RWPE2 (cell line): ENCODE measurements at regions not wholly inside any gene's neighbourhood (a gene's known extent, or its start where the extent isn't known, plus 50 kb on each side); places are given as distances from the start of the nearest gene placed in this dataset.

ENCODE experiments used
- ATAC-seq: fragments of 200-7000 bp; cut with Tn5 transposase; 3 replicates; pipeline ENCODE4 v1.9.1; 2021; ENCODE audit warnings: low read depth
- DNase-seq: peaks from one replicate; pipeline ENCODE4 v3.0.0-alpha.2; 2020; ENCODE audit warnings: low spot score
- H3K27ac ChIP-seq: fragments of 450-650 bp; 2 replicates; pipeline ENCODE4 v1.5.1; 2017; ENCODE audit warnings: mild to moderate bottlenecking; ENCODE audit not compliant: poor library complexity, severe bottlenecking
- H3K27me3 ChIP-seq: fragments of 250-450 bp; sonication (Bioruptor Pico); 2 replicates; pipeline ENCODE4 v1.5.1; 2021; ENCODE audit warnings: mild to moderate bottlenecking, moderate library complexity; ENCODE audit not compliant: insufficient read depth, poor library complexity, severe bottlenecking
- H3K36me3 ChIP-seq: fragments of 250-450 bp; sonication (Bioruptor Pico); 2 replicates; pipeline ENCODE4 v1.5.1; 2020; ENCODE audit warnings: low read depth, mild to moderate bottlenecking, moderate library complexity
- H3K4me1 ChIP-seq: fragments of 250-450 bp; sonication (Bioruptor Pico); 2 replicates; pipeline ENCODE4 v1.5.1; 2021; ENCODE audit warnings: mild to moderate bottlenecking, moderate library complexity; ENCODE audit not compliant: insufficient read depth, poor library complexity, severe bottlenecking
- H3K4me3 ChIP-seq: fragments of 250-450 bp; sonication (Bioruptor Pico); 2 replicates; pipeline ENCODE4 v1.5.1; 2021; ENCODE audit warnings: mild to moderate bottlenecking, moderate library complexity; ENCODE audit not compliant: severe bottlenecking
- H3K9me3 ChIP-seq: fragments of 250-450 bp; sonication (Bioruptor Pico); 2 replicates; pipeline ENCODE4 v1.5.1; 2021; ENCODE audit warnings: mild to moderate bottlenecking, moderate library complexity; ENCODE audit not compliant: severe bottlenecking
- TF ChIP-seq, protein P1 (sequence below): fragments of 450-650 bp; IDR thresholded peaks from one replicate; pipeline ENCODE4 v1.5.1; 2017; ENCODE audit warnings: mild to moderate bottlenecking, moderate library complexity; ENCODE audit not compliant: poor library complexity, severe bottlenecking

DNA sequence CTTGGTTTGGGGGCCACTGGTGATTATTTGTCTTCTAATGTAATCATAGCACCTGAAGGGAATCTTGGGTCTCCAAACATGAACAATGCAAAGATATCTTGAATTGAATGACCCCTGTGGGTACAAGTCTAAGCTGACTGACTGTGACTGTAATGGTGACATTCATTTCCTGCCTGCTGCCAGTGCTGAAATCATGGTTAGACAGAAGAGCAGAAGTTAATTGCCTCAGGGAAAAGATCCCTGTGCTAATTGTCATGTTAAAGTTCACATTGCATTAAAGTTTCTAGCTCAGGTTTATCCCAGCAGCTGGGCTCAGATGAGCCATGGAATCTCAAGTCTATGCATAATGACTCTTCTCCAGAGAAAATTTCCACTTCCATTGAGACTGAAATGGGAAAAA lies 772.0 kb downstream of the ETS1 start:
- no peak for ATAC-seq
- H3K27me3 ChIP-seq: no peaks in the 10 kb centered on the region
- H3K9me3 ChIP-seq: no peaks in the 10 kb centered on the region

GRCh38 chr11:127806501-127806900 lies 780.9 kb downstream of the ETS1 start:
- Histone ChIP-seq H3K27ac (no peak overlapping the region), H3K9me3 (no peaks in the 10 kb centered on the region), H3K36me3 (no peaks in the 10 kb centered on the region), H3K27me3 (no peaks in the 10 kb centered on the region), H3K4me3 (no peak overlapping the region), H3K4me1 (no peaks in the 10 kb centered on the region)
- TF ChIP-seq, protein P1, sequence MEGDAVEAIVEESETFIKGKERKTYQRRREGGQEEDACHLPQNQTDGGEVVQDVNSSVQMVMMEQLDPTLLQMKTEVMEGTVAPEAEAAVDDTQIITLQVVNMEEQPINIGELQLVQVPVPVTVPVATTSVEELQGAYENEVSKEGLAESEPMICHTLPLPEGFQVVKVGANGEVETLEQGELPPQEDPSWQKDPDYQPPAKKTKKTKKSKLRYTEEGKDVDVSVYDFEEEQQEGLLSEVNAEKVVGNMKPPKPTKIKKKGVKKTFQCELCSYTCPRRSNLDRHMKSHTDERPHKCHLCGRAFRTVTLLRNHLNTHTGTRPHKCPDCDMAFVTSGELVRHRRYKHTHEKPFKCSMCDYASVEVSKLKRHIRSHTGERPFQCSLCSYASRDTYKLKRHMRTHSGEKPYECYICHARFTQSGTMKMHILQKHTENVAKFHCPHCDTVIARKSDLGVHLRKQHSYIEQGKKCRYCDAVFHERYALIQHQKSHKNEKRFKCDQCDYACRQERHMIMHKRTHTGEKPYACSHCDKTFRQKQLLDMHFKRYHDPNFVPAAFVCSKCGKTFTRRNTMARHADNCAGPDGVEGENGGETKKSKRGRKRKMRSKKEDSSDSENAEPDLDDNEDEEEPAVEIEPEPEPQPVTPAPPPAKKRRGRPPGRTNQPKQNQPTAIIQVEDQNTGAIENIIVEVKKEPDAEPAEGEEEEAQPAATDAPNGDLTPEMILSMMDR: no peak
- DNase-seq (no peak), ATAC-seq (no peak; the same call in 2 of the 3 replicates)

More for the DNA sequence above, 772.0 kb downstream of the ETS1 start:
- TF ChIP-seq, protein P1: no peak
- DNase-seq: no peak
- no peaks in the 10 kb centered on the region for H3K4me1 ChIP-seq
- H3K4me3 ChIP-seq: no peak overlapping the region
- H3K36me3 ChIP-seq: no peaks in the 10 kb centered on the region
- no peak overlapping the region for H3K27ac ChIP-seq

DNA sequence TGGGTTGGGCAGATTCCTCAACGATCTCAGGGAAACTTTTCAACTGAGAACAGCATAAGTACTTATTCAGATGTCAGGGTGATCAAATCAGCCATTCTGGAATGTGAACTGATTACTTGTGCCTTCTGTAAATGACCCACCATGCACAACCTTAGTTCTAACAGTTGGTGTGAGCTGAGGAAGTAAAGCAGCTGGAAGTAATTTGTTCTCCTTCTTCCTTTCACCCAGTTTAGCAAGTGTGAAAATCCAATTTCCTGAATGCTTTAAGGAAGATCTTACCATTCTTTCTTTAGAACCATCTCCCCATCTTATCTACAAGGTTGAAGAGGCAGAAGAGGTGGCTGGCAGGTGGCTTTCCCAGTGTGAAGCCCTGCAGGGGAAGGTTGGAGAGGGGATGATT lies 781.6 kb downstream of the ETS1 start:
- TF ChIP-seq, protein P1: no peak
- Histone ChIP-seq H3K27ac (no peak overlapping the region), H3K9me3 (no peaks in the 10 kb centered on the region), H3K27me3 (no peaks in the 10 kb centered on the region), H3K4me3 (no peak overlapping the region), H3K4me1 (no peaks in the 10 kb centered on the region), H3K36me3 (no peaks in the 10 kb centered on the region)
- no peak for DNase-seq
- no peak for ATAC-seq

GRCh38 chr11:127804747-127805400 lies 782.5 kb downstream of the ETS1 start:
- H3K27me3 ChIP-seq: no peaks in the 10 kb centered on the region
- no peaks in the 10 kb centered on the region for H3K36me3 ChIP-seq
- no peaks in the 10 kb centered on the region for H3K9me3 ChIP-seq
- no peak for DNase-seq
- no peak overlapping the region for H3K4me3 ChIP-seq
- no peaks in the 10 kb centered on the region for H3K4me1 ChIP-seq
- no peak for ATAC-seq
- H3K27ac ChIP-seq: no peak overlapping the region
- TF ChIP-seq, protein P1: no peak

GRCh38 chr11:127803755-127804154 lies 783.6 kb downstream of the ETS1 start:
- ATAC-seq (no peak), DNase-seq (no peak)
- TF ChIP-seq, protein P1: no peak

More at GRCh38 chr11:127803755-127804154, 783.6 kb downstream of the ETS1 start:
- Histone ChIP-seq H3K27ac (no peak overlapping the region), H3K36me3 (no peaks in the 10 kb centered on the region), H3K9me3 (no peaks in the 10 kb centered on the region), H3K4me3 (no peak overlapping the region), H3K4me1 (no peaks in the 10 kb centered on the region), H3K27me3 (no peaks in the 10 kb centered on the region)
